HG03175 (cell line): ENCODE measurements at regions not wholly inside any gene's neighbourhood (a gene's known extent, or its start where the extent isn't known, plus 50 kb on each side); places are given as distances from the start of the nearest gene placed in this dataset.
"Not testable (repeated sequence)": the region's sequence is repeated elsewhere in the genome, so short reads cannot be mapped to it uniquely, and the experiment has no call there.

Experiments
- ATAC-seq: cut with Tn5 transposase; IDR thresholded peaks from one replicate; pipeline ENCODE4 v1.9.1; 2021; ENCODE audit warnings: mild to moderate bottlenecking, moderate library complexity; ENCODE audit not compliant: unreplicated experiment

GRCh38 chr20:48409055-48409615, 418.7 kb downstream of the PREX1 start:
- ATAC-seq = no peak

GRCh38 chr20:48407710-48408109, 420.1 kb downstream of the PREX1 start:
- ATAC-seq = no peak

GRCh38 chr20:48406912-48407340, 420.9 kb downstream of the PREX1 start:
- no peak for ATAC-seq

- no peak for ATAC-seq
Measured at GRCh38 chr20:48406498-48406897, 421.3 kb downstream of the PREX1 start.

GRCh38 chr20:48405909-48406308, 421.9 kb downstream of the PREX1 start:
- ATAC-seq = no peak

- ATAC-seq = no peak
Measured at GRCh38 chr20:48404598-48404997, 423.2 kb downstream of the PREX1 start.

- ATAC-seq = no peak
Measured at GRCh38 chr20:48403167-48403761, 424.5 kb downstream of the PREX1 start.

- ATAC-seq = no peak
Measured at GRCh38 chr20:48401359-48401758, 426.4 kb downstream of the PREX1 start.

GRCh38 chr20:48400009-48400408, 427.8 kb downstream of the PREX1 start:
- no peak for ATAC-seq

- no peak for ATAC-seq
Measured at GRCh38 chr20:48398506-48399449, 429.0 kb downstream of the PREX1 start.

- ATAC-seq = not testable (repeated sequence)
Measured at GRCh38 chr20:48396981-48397861, 430.6 kb downstream of the PREX1 start.

GRCh38 chr20:48395816-48396546, 431.8 kb downstream of the PREX1 start:
- ATAC-seq = no peak

GRCh38 chr20:48394415-48395081, 433.3 kb downstream of the PREX1 start:
- ATAC-seq = no peak

- no peak for ATAC-seq
Measured at GRCh38 chr20:48393737-48394314, 434.0 kb downstream of the PREX1 start.

GRCh38 chr20:48393311-48393685, 434.5 kb downstream of the PREX1 start:
- ATAC-seq = no peak

GRCh38 chr20:48392407-48393310, 435.1 kb downstream of the PREX1 start:
- ATAC-seq = no peak

GRCh38 chr20:48390981-48391380, 436.8 kb downstream of the PREX1 start:
- ATAC-seq = no peak

- no peak for ATAC-seq
Measured at GRCh38 chr20:48387675-48388074, 440.1 kb downstream of the PREX1 start.
